Esophagus (tissue), 2 donors: ENCODE measurements at regions not wholly inside any gene's neighbourhood (a gene's known extent, or its start where the extent isn't known, plus 50 kb on each side); places are given as distances from the start of the nearest gene placed in this dataset.
"Not testable (repeated sequence)": the region's sequence is repeated elsewhere in the genome, so short reads cannot be mapped to it uniquely, and the experiment has no call there.

ENCODE experiments used
- H3K27ac ChIP-seq, 2 donors: one replicate each; pipeline ENCODE4 v1.5.1; 2013; ENCODE audit warnings: low read depth in 2 of 2, mild to moderate bottlenecking in 2 of 2, inconsistent platforms in 1 of 2, low read length in 1 of 2, moderate library complexity in 1 of 2
- H3K27me3 ChIP-seq, 2 donors: one replicate each; pipeline ENCODE4 v1.6.1; 2013; ENCODE audit warnings: low read length in 2 of 2, control low read depth in 1 of 2, mild to moderate bottlenecking in 1 of 2; ENCODE audit not compliant: insufficient read depth in 2 of 2, control insufficient read depth in 1 of 2
- H3K36me3 ChIP-seq, 2 donors: one replicate each; pipeline ENCODE4 v1.6.1; 2013; ENCODE audit warnings: low read length in 1 of 2; ENCODE audit not compliant: control insufficient read depth in 2 of 2, insufficient read depth in 2 of 2
- H3K4me1 ChIP-seq, 2 donors: one replicate each; pipeline ENCODE4 v1.6.1; 2013; ENCODE audit warnings: low read length in 1 of 2; ENCODE audit not compliant: control insufficient read depth in 2 of 2, insufficient read depth in 2 of 2
- H3K4me3 ChIP-seq, 2 donors: one replicate each; pipeline ENCODE4 v1.5.1; 2013; ENCODE audit warnings: low read length in 2 of 2, mild to moderate bottlenecking in 2 of 2, low read depth in 1 of 2, moderate library complexity in 1 of 2
- H3K9me3 ChIP-seq, 2 donors: one replicate each; pipeline ENCODE4 v1.6.1; 2013; ENCODE audit warnings: mild to moderate bottlenecking in 2 of 2, low read depth in 1 of 2, low read length in 1 of 2, moderate library complexity in 1 of 2; ENCODE audit not compliant: control insufficient read depth in 2 of 2, insufficient read depth in 1 of 2
- WGBS, 2 donors: extraction: QIAGEN DNeasy Blood & Tissue Kit; methylation state at CpG; one replicate each; pipeline ENCODE4 v1.1.7; 2013; 5-methylcytosine and 5-hydroxymethylcytosine counted together
- donor health status: healthy with polysubstance abuse.
- donor health status: Bipolar disorder and iron deficiency.

DNA sequence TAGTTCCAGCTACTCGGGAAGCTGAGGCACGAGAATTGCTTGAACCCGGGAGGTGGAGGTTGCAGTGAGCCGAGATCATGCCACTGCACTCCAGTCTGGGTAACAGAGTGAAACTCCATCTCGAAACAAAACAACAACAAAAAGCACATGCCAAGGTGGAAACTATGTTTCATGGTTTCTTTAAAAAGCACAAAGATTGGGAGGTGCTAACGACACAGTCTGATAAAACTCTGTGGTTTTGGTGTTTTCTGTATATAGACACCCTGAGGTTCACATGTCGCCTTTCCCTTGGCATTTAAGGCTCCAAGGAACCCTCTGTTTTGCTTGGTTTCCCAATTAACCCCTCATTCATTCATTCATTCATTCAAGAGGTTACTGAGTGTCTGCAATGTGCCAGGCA lies 253.4 kb upstream of the SULF2 start:
- Histone ChIP-seq H3K9me3 (no peaks in the 10 kb centered on the region), H3K4me1 (no peaks in the 10 kb centered on the region), H3K36me3 (no peaks in the 10 kb centered on the region), H3K27ac (no peak overlapping the region), H3K27me3 (no peaks in the 10 kb centered on the region), H3K4me3 (no peak overlapping the region)
- WGBS, 2 donors, result 79 to 84% methylated on average over 7 of the region's 7 CpGs

DNA sequence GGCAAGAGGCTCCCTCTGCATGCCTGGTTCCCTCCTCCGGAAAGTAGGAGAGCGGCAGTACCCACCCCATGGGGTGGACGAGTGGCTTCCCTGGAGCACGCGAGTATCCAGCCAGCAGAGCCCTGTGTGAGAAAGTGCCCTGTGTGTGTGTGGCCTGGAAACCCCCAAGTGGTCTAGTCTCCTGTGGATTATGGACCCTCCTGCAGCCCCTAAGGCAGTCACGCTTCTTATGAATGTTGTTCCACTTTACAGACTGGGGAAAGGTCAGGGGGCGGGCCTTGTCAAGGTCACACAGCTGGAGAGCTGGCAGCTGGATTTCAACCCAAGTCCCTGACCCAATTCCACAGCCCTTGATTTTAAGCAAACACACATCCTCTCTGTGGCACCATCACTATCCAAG lies 252.5 kb upstream of the SULF2 start:
- H3K36me3 ChIP-seq, H3K9me3 ChIP-seq, H3K4me1 ChIP-seq, H3K27ac ChIP-seq, H3K4me3 ChIP-seq, H3K27me3 ChIP-seq: not testable (repeated sequence)
- 80 to 91% methylated on average over 7 of the region's 7 CpGs for WGBS, 2 donors

DNA sequence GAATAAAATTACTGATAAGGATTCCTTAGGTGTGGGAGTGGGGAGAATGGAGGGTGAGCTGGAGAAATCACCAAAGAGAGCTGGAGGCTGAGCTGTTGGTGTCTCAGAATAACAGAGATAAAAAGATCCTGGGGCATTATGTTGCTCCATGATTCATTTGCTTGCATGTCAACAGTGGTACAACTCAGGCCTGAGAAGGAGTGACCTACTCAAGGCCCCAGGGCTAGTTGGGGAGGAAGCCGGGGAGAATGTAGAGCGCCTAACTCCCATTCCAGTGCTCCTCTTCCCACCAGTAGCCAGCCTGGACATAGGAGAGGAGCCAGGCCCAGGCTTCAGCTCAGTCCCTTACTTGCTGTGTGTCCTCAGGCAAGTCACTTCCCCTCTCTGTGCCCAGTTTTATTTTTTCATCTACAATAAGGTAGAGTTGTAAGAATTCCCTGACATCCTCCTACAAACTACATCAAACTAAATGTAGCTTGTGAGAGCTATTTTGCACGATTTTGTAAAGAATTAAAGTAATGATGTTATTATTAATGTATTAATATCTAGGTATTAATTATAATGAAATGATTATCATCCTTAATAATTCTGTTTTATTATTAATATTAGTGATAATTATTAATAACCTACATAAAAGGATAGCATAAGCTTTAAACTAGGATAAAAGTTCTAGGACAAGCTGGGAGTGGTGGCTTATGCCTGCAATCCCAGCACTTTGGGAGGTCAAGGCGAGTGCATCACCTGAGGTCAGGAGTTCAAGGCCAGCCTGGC lies 250.9 kb upstream of the SULF2 start:
- Histone ChIP-seq H3K4me3 (no peak overlapping the region), H3K27ac (no peak overlapping the region), H3K36me3 (no peaks in the 10 kb centered on the region), H3K9me3 (no peaks in the 10 kb centered on the region), H3K27me3 (no peaks in the 10 kb centered on the region), H3K4me1 (no peaks in the 10 kb centered on the region)
- 89 to 90% methylated on average over 4 of the region's 4 CpGs for WGBS, 2 donors

DNA sequence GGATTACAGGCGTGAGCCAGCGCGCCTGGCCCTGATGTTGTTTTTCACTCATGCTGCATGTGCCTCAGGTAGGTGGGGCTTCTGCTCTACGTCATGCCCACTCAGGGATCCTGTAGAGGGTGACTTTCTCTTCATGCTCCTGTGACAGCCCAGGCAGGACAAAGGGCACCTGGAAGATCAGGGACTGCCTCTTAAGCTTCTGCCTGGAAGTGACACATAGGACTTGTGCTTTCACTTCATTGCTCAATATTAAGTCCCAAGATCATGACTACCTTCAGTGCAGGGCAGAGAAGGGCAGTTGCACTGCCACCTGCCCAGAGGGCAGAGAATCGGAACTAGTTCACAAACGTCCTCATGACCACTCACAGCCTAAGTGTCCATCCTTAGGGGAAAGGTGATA lies 249.5 kb upstream of the SULF2 start:
- no peak overlapping the region for H3K4me3 ChIP-seq
- 82 to 87% methylated on average over 6 of the region's 6 CpGs for WGBS, 2 donors
- no peaks in the 10 kb centered on the region for H3K9me3 ChIP-seq

DNA sequence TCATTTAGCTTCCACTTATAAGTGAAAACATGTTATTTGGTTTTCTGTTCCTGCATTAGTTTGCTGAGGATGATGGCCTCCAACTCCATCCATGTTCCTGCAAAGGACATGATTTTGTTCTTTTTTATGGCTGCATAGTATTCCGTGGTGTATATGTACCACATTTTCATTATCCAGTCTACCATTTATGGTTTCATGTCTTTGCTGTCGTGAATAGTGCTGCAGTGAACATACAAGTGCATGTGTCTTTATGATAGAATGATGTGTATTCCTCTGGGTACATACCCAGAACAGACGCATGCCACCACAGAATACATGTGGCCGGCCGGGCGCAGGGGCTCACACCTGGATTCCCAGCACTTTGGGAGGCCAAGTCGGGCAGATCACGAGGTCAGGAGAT lies 247.7 kb upstream of the SULF2 start:
- not testable (repeated sequence) for H3K4me3 ChIP-seq, H3K9me3 ChIP-seq, H3K4me1 ChIP-seq, H3K36me3 ChIP-seq, H3K27me3 ChIP-seq, H3K27ac ChIP-seq
- WGBS, 2 donors, result 92 to 96% methylated on average over 8 of the region's 8 CpGs

More for the DNA sequence above, 249.5 kb upstream of the SULF2 start:
- H3K4me1 ChIP-seq, result no peaks in the 10 kb centered on the region
- H3K27ac ChIP-seq, result no peak overlapping the region
- no peaks in the 10 kb centered on the region for H3K36me3 ChIP-seq
- no peaks in the 10 kb centered on the region for H3K27me3 ChIP-seq

DNA sequence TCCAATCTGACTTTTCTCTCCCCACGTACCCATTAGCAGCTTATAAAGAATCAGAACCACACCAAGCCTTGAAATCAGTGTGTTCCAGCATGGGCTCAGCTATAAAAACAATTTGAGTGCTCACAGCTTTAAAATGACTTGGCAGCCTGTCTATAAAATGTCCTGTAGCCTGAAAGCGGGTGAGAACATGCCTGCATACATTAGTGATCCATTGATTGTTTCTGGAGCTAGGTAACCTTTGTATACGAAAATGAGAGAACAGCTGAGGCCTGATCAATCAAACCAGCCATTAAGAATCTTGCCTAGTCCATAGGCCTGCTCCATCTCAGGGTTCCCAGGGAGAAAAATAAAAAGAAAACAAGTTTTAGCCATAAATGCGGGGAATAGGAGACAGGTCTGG lies 245.8 kb upstream of the SULF2 start:
- Histone ChIP-seq H3K27me3 (no peaks in the 10 kb centered on the region), H3K9me3 (no peaks in the 10 kb centered on the region), H3K36me3 (no peaks in the 10 kb centered on the region), H3K4me3 (no peak overlapping the region), H3K4me1 (peaks cover 0 to 4% of the 10 kb centered on the region in 2 donors), H3K27ac (peak overlapping the region in 1 of 2 donors; percentile 65)
- WGBS, 2 donors, result 55 to 56% methylated on average over 4 of the region's 4 CpGs

DNA sequence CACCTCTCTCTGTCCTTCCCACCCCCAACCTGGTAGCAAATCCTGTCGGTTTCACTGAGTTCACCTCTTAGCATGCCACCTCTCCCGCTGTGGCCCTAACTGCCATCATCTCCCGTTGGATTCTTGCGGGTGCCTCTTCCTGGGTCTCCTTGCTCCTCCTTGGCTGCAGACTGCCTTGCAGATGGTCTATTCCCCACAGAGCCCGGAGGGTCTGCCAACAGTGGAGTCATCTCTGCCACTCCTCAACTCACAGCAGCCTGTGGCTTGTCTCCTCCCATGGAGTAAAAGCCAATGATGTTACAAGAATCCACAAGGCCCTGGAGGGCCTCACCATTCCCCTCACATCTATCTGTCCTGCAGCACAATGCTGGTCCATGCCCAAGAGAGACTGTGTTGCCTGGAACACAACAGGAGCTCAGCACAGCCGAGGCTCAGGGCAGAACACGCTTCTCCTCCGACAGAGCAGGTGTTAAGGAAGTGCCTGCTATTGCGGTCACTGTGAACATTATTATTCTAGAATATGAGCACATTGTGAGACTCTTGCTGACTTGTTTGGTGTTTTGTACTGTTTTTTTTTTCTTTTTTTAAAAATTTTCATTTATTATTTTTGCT lies 241.8 kb upstream of the SULF2 start:
- 81 to 84% methylated on average over 9 of the region's 9 CpGs for WGBS, 2 donors
- Histone ChIP-seq H3K36me3 (no peaks in the 10 kb centered on the region), H3K4me3 (no peak overlapping the region), H3K9me3 (no peaks in the 10 kb centered on the region), H3K27me3 (no peaks in the 10 kb centered on the region), H3K27ac (no peak overlapping the region), H3K4me1 (peaks cover 0 to 9% of the 10 kb centered on the region in 2 donors)

DNA sequence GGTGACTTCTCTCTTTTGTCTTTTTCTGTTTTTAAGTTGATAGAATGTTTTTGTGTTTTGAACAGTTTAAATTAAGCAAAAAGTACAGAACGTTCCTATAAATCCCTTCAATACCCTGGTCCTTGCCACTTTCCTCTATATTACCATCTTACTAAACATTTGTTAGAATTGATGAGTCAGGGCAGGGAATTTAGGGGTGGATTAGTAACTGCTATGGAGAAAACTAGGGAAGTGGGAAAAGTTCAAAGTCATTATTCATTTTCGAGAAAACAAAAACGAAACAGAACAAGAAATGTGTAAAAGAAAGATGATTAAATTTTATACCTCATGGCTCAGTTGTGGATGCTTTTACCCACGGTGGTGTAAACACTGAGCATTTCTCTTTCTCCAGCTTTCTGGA lies 240.4 kb upstream of the SULF2 start:
- H3K9me3 ChIP-seq, result no peaks in the 10 kb centered on the region
- no peak overlapping the region for H3K4me3 ChIP-seq
- WGBS, 2 donors, result 27 to 35% methylated on average over 4 of the region's 4 CpGs
- no peaks in the 10 kb centered on the region for H3K27me3 ChIP-seq
- peaks cover 0 to 9% of the 10 kb centered on the region in 2 donors for H3K4me1 ChIP-seq
- H3K36me3 ChIP-seq, result no peaks in the 10 kb centered on the region
- H3K27ac ChIP-seq, result no peak overlapping the region

DNA sequence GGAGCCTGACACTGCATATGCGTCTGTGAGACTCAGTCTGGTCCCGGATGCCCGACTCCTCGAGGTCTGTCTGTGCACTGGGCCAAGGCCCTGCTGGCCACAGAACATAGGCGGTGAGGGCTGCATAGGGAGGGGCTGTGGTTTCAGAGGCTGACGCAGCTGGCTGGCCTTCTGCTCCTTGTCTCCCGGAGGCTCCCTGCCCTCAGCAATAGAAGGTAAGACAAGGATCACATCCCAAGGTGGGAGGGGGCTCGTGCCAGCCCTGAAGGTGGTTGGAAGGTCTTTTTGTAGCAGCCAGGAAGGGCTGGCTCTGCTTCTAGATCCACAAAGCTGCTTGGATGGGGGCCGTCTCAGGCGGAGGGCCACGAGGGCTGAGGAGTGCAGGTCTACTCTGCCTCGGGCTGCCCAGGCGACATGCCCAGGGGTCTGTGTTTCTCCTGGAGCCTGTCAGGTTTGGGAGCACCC lies 239.8 kb upstream of the SULF2 start:
- peak overlapping the region; percentile 54 to 78 for H3K27ac ChIP-seq
- peaks cover 0 to 9% of the 10 kb centered on the region in 2 donors for H3K4me1 ChIP-seq
- H3K9me3 ChIP-seq, result no peaks in the 10 kb centered on the region
- no peaks in the 10 kb centered on the region for H3K27me3 ChIP-seq
- 31 to 41% methylated on average over 13 of the region's 13 CpGs for WGBS, 2 donors
- H3K36me3 ChIP-seq, result no peaks in the 10 kb centered on the region
- H3K4me3 ChIP-seq, result peak overlapping the region in 1 of 2 donors; percentile 16

DNA sequence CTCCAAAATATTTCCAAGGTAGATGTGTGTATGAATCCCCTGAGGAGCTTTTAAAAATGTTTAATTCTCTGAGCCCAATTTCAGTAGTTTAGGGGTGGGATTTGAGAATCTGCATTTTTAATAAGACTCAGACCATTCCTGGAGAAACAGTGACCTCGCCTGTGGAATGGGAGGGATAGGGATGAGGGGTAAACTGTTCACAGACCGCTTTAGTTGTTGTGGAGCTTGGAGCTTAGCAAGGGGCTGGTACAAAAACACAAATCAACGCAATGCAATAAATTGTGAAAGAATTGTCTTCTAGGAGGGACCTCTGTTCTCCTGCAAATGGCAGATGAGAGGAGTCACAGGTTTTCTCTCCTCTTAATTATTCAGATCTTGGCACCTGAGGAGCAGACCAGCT lies 239.3 kb upstream of the SULF2 start:
- Histone ChIP-seq H3K27ac (peak overlapping the region in 1 of 2 donors; percentile 78), H3K27me3 (no peaks in the 10 kb centered on the region), H3K4me3 (no peak overlapping the region), H3K36me3 (no peaks in the 10 kb centered on the region), H3K4me1 (peaks cover 0 to 9% of the 10 kb centered on the region in 2 donors), H3K9me3 (no peaks in the 10 kb centered on the region)
- 66 to 84% methylated on average over 3 of the region's 3 CpGs for WGBS, 2 donors
